ENCODE measurements at regions not wholly inside any gene's neighbourhood (a gene's known extent, or its start where the extent isn't known, plus 50 kb on each side); places are given as distances from the start of the nearest gene placed in this dataset.
"Not testable (repeated sequence)": the region's sequence is repeated elsewhere in the genome, so short reads cannot be mapped to it uniquely, and the experiment has no call there.

DNA sequence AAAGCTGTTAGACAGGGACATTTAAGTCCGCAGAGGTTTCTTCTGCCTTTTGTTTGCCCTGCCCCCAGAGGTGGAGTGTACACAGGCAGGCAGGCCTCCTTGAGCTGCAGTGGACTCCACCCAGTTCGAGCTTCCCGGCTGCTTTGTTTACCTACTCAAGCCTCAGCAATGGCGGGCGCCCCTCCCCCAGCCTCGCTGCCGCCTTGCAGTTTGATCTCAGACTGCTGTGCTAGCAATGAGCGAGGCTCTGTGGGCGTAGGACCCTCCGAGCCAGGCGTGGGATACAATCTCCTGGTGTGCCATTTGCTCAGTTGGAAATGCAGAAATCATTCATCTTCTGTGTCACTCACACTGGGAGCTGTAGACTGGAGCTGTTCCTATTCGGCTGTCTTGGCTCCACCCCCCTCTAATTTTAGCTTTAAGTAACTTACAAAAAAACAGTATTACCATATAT lies 171.5 kb downstream of the PLCE1 start:
- intact Hi-C loops (cut with DNase I); ATAC-seq; DNase-seq (ENCODE audit: missing footprints): not testable (repeated sequence)

GRCh38 chr10:94172332-94172731 lies 178.6 kb downstream of the PLCE1 start:
- intact Hi-C loops (cut with DNase I), result loop anchor here (5.0 kb wide), 1 partner anchor 85 kb away; no protein-coding TSS in a partner anchor
- ATAC-seq (no peak), DNase-seq (ENCODE audit: missing footprints) (no peak)

DNA sequence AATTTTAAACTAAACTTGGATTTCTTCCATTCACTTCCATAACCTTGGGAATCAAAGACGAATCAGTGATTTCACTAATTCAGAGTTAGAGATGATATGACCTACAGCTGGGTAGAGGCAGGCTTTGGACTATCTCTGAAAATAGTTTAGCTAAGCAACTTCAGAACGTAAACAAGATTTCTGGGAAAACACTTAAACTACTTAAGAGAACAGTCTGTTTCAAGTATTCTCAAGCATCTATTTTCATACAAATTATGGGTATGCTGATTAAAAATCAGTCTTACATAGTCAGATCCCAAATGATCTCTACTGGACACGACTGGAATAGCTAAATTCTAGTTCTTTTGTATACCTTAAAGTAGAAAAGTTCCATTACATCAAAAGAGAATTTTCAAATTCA lies 179.9 kb downstream of the PLCE1 start:
- intact Hi-C loops (cut with DNase I), result loop anchor here (5.0 kb wide), 1 partner anchor 86 kb away; no protein-coding TSS in a partner anchor
- peak; percentile 31 for ATAC-seq
- DNase-seq (ENCODE audit: missing footprints), result no peak

DNA sequence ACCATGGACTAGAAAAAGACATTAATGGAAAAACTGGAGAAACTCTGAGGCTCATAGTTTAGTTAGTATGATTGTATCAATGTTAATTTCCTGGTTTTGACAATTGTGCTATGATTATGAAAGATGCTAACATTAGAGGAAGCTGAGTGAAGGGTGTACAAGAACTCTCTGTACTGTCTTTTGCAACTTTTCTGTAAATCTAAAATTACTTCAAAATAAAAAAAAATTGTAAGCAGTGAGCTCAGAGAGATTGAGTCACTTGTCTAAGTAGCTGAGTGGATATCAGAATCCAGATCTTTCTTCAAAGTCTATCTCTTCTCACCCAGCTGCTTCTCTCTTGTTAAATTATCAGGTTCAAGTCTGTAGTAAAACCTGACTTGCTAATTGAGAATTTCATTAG lies 181.1 kb downstream of the PLCE1 start:
- DNase-seq (ENCODE audit: missing footprints) (no peak), ATAC-seq (no peak)
- intact Hi-C loops (cut with DNase I), result loop anchor here (5.0 kb wide), 1 partner anchor 88 kb away; no protein-coding TSS in a partner anchor

GRCh38 chr10:94178475-94179253 lies 184.1 kb downstream of the NOC3L start:
- DNase-seq (ENCODE audit: missing footprints) (no peak), ATAC-seq (no peak)
- intact Hi-C loops (cut with DNase I), result no loop called here

- ATAC-seq, result no peak
- DNase-seq (ENCODE audit: missing footprints), result no peak
- intact Hi-C loops (cut with DNase I), result no loop called here
Observed at GRCh38 chr10:94180576-94180975, 182.2 kb downstream of the NOC3L start.

GRCh38 chr10:94183666-94184264 lies 179.0 kb downstream of the NOC3L start:
- DNase-seq (ENCODE audit: missing footprints), result no peak

DNA sequence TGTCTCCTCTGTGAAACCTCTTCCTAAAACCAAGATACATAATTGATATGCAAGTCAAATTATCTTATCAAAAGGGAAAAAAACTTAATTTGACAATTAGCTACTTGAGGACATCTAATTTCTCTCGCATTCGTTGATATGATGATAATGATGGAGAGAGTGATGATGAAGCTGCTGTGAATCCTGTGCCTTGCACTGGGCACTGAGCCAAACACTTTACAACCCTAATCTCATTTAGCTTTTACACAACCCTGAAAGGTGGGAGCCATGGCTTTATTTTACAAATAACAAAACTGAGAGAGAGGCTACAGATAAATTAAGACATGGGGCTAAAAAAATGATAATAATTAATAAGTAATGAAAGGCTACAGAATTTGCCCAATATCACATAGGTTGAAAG lies 176.0 kb downstream of the NOC3L start:
- DNase-seq (ENCODE audit: missing footprints) (no peak), ATAC-seq (no peak)
- intact Hi-C loops (cut with DNase I), result no loop called here

More at GRCh38 chr10:94183666-94184264, 179.0 kb downstream of the NOC3L start:
- intact Hi-C loops (cut with DNase I), result no loop called here
- no peak for ATAC-seq

DNA sequence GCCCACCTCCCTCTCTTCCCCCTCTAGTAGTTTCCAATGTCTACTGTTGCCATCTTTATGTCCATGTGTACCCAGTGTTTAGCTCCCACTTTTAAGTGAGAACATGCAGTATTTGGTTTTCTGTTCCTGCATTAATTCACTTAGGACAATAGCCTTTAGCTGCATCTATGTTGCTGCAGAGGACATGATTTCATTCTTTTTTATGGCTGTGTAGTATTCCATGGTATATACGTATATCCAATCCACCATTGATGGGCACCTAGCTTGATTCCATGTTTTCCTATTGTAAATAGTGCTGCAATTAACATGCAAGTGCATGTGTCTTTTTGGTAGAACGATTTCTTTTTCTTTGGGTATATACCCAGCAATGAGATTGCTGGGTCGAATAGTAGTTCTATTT lies 170.4 kb downstream of the NOC3L start:
- ATAC-seq (no peak), DNase-seq (ENCODE audit: missing footprints) (no peak)
- intact Hi-C loops (cut with DNase I), result no loop called here

- no peak for DNase-seq (ENCODE audit: missing footprints)
- intact Hi-C loops (cut with DNase I), result no loop called here
- no peak for ATAC-seq
Observed at GRCh38 chr10:94192974-94193373, 169.8 kb downstream of the NOC3L start.

DNA sequence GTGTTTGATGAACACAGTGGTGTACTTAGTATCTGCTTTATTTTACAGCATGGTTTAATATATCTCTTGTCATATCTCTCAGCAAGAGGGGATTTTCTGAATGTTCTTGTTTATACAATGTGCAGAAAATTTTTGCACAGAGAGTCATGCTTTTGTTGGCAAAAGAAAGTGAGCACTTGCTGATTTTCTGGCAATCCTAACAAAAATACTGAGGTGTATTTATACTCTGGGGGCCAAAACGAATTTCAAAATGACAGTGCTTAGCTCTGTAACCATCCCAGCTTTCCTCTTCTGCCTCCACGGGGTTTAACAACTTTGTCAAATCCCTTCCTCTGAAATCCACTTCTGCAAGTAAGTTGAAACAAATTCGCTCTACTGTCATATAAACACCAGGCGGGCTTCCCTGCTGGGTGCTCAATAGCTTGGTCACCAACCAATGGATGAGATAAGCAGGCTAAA lies 169.2 kb downstream of the NOC3L start:
- DNase-seq (ENCODE audit: missing footprints), result no peak
- ATAC-seq, result peak; percentile 44
- intact Hi-C loops (cut with DNase I), result no loop called here

DNA sequence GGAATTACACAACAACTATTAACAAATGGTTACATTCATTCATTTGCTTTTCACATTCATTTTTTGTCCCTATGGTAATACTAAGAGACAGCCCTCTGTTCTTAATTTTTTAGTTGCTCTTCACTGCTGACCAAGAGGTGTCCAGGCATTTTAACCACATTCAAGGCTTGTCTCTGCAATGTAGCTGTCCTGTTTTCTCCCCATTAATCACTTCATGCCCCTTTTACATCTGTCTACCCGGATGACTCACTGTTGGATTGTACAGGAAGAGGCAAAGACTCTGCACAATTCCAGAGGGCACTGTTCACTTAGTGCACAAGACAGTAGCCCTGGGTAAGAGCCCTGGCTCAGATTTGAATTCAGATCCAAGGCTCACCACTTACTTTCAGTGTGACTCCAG lies 168.5 kb downstream of the NOC3L start:
- ATAC-seq (no peak), DNase-seq (ENCODE audit: missing footprints) (no peak)
- intact Hi-C loops (cut with DNase I), result no loop called here

DNA sequence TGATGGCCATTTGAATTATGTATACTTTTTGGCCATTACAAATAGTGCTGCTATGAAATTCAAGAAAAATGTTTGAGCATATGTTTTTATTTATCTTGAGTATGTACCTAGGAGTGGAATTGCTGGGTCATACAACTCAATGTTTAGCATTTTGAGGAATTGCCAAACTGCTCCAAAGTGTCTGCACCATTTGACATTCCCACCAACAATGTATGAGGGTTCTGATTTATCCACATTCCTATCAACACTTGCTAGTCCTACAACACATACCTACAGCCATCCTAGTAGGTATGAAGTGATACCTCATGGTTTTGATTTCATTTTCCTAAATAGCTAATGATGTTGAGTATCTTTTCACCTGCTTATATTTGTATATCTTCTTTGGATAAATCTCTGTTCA lies 165.5 kb downstream of the NOC3L start:
- no peak for DNase-seq (ENCODE audit: missing footprints)
- ATAC-seq, result no peak
- intact Hi-C loops (cut with DNase I), result no loop called here

DNA sequence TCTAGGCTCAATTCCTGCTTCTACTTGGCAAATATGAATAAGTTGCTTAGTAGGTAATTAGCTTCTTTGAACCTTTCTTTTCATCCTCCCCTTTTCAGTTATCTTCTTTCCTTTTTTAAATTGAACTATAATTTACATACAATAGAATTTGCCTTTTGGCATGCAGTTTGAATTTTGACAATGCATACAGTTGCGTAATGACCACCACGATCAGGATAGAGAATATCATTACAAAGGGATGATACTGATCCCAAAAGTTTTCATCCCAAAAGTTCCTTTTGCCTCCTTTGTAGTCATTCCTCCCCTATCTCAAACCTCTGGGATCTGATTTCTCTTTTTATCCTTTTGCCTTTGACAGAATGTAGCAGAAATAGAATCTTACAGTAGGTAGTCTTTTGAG lies 164.4 kb downstream of the NOC3L start:
- intact Hi-C loops (cut with DNase I), result no loop called here
- ATAC-seq (no peak), DNase-seq (ENCODE audit: missing footprints) (no peak)

DNA sequence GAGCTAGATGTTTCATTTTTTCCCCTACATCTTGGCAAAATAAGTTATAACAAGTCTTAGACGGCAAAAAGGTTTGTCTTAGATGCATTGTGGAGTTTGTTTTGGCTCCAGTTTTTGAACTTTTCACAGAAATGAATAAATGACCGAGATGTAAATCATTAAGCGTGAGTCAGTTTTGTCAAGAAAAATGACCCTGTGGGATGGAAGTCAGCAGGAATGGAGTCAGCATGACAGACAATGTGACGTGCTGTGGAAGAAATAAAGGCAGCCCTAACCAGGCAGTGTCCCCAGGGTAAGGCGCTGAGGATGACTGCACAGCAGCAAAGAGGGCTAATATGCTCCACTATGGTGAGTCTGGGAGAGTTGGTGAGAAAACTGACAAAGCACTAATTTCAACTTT lies 163.2 kb downstream of the NOC3L start:
- intact Hi-C loops (cut with DNase I), result no loop called here
- ATAC-seq, result no peak
- no peak for DNase-seq (ENCODE audit: missing footprints)

GRCh38 chr10:94200146-94200837 lies 162.4 kb downstream of the NOC3L start:
- intact Hi-C loops (cut with DNase I), result no loop called here
- DNase-seq (ENCODE audit: missing footprints) (no peak), ATAC-seq (no peak)

DNA sequence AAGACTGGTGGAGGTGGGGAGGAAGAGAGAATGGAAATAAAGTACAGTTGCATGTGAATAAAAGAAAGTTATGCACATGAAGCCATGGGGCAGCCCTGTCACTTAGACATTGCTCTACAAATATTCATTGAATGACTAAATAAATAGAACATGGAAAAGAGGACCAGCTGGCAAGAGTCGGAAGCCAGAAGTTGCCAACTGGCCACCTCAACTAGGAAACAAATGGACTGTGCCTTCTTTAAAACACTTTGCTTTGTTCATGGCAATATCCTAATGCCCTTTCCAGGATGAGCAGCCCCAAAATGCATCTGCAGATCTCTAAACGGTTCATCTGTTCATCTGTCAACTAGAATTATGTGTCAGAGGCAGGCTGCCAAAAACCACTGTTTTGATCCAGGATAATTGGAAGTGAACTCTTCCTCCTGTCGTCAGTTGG lies 157.3 kb downstream of the NOC3L start:
- ATAC-seq (no peak), DNase-seq (ENCODE audit: missing footprints) (no peak)
- intact Hi-C loops (cut with DNase I), result no loop called here

GRCh38 chr10:94206176-94206575 lies 156.6 kb downstream of the NOC3L start:
- intact Hi-C loops (cut with DNase I), result no loop called here
- ATAC-seq (no peak), DNase-seq (ENCODE audit: missing footprints) (no peak)

DNA sequence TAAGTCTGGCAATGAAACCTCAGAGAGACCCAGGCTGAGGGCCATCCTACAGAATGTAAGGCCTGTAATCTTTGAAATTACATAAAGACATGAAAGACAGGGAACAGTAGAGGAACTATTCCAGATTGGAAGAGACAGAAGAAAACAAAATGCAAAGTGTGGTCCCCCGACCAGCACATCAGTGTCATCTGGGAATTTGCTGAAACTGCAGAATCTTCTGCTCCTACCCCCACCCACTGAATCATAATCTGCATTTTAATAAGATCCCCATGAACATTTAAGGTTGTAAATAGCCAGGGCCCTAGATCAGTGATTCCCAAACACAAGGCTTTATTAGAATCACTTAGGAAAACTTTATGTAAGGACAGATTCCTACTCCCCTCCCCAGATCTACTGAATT lies 154.4 kb downstream of the NOC3L start:
- no peak for ATAC-seq
- intact Hi-C loops (cut with DNase I), result no loop called here
- DNase-seq (ENCODE audit: missing footprints), result no peak
